ENCODE measurements at regions not wholly inside any gene's neighbourhood (a gene's known extent, or its start where the extent isn't known, plus 50 kb on each side); places are given as distances from the start of the nearest gene placed in this dataset.
"Not testable (repeated sequence)": the region's sequence is repeated elsewhere in the genome, so short reads cannot be mapped to it uniquely, and the experiment has no call there.

GRCh38 chr1:188930382-188930781, 1547.3 kb downstream of the BRINP3 start:
- DNase-seq: no peak

- no peak for DNase-seq
These were observed 1546.2 kb downstream of the BRINP3 start for GRCh38 chr1:188931506-188931905.

DNA sequence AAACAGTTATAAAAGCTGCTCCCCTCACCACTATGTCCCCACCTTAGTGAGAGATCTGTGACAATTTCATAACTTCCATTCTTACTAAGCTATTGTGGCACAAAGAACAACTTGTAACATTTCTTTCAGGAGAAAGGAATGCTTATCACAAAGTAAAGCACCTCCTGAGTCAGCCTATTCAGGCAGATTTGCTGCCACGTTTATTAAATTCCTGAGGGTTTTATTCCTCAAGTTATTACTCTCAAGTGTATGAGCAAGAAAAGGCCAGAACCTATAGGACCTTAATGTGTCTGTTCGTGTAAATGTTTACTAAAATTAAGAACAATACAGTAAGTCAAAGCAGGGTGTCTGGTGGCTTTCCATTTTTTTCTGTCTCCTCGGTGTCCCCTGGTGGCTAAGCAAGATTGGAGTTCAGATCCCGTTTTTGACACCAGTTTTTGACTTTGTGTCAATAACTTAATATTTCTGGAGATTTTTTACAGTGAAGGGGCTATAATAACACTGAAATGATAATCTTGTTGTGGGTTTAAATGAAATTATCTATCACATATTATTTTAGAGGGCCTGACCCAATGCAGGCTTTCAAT, 1539.6 kb downstream of the BRINP3 start:
- DNase-seq: peak; percentile 4

- no peak for DNase-seq
These were observed 1535.7 kb downstream of the BRINP3 start for GRCh38 chr1:188941986-188942385.

DNA sequence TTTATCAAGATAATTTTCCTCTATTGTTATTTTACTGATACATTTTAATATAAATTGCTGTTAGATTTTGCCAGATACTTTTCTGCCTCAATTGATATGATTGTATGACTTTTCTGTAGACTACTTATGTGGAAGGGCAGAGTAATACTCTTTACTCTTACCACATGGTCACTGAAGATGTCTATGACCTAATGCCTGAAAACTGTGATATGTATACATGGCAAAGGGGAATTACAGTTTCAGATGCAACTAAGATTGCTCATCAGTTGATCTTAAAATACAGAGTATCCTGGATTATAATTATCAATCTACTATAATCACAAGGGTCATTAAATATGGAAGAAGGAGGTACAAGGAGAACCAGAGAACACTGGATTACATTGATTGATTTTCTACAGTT, 1528.0 kb downstream of the BRINP3 start:
- peak; percentile 4 for DNase-seq

DNA sequence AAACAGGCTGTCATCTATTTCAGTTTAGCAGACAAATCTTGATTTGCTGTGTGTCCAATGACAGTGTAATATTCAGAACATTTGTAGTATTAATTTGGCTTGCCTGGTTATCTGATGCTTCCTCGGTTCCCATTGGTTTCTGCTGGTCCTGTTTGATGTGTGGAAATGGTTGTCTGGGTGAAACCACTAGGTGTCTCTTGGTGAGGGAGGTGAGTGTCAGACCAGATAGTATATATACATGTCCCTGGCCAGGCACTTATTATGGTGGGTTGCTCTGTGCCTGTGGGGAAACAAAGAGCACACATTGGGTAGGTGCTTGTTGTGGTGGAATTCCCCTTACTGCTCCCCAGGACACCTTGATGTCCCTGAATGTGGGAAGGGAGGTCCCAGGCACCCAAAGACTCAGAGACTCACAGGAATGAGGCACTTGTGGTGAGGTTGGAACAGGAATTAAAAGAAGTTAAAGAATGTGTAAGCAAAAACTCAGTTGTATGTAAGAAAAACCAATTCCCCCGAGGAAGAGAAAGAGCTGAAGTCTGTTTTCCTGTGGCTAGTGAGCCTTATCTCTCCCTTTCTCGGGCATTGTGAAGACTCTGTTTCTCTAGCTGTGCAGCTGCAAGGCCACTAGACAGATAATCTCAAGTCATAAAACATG, 1519.1 kb downstream of the BRINP3 start:
- DNase-seq: peak; percentile 3

- DNase-seq: no peak
These were observed 1490.8 kb downstream of the BRINP3 start for GRCh38 chr1:188986745-188987417.

- peak; percentile 4 for DNase-seq
These were observed 1489.1 kb downstream of the BRINP3 start for GRCh38 chr1:188988589-188988988.

- no peak for DNase-seq
These were observed 1486.3 kb downstream of the BRINP3 start for GRCh38 chr1:188991221-188991930.

DNA sequence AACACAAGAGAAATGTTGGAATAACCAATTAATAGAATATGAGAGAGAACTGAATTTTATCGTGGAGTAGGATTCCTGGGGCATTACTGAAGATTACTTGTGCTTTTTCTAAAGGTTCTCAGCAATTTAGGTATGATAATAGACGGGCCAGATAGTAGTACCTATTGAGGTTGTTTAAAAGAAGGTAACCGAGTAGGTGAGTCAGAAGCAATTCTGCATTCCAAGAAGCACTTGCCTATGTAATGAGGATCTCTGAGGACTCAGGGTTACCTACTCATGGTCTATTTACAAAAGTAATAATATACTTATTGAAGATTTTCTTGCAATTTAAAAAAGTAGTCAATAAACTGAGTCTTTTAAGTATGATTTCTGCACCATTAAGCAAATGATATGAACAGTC, 1469.8 kb downstream of the BRINP3 start:
- DNase-seq: no peak

GRCh38 chr1:189021577-189021976, 1456.1 kb downstream of the BRINP3 start:
- no peak for DNase-seq

- no peak for DNase-seq
These were observed 1455.6 kb downstream of the BRINP3 start for GRCh38 chr1:189022015-189022414.

DNA sequence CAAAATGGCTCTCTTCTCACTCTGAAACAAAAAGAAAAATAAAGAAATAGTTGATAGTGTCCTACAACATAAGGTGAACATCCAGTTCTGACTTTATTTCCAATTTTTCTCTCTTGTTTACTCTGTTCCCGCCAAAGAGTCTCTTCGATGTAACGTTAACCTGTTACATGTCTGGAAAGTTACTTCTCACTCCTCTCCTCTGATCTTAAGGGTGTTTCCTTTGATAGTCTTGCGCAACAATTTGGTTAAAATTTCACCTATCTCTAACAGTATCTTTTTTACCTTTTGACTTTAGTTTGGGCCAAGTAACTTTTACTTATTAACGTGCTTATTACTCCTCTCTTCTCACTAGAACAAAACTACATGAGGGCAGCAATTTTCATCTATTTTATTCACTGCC, 1450.2 kb downstream of the BRINP3 start:
- DNase-seq: no peak

DNA sequence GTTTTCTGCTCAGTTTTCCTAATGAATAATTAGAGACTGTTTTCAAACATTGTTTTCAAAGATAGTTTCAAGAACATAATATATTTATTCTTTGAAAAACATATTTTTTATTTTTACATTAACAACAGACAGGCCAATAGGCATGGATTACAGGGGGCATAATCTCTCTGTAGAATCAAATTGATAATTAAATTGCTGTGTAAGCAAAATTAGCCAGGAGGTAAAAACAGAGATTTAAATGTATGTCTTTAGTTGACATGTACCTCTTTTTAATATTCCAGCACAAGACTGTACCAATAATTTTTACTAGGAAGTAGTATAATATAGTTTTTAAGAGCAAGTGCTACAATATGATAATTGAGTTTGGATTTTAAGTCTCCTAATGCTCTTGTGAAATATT, 1444.5 kb downstream of the BRINP3 start:
- DNase-seq: no peak

DNA sequence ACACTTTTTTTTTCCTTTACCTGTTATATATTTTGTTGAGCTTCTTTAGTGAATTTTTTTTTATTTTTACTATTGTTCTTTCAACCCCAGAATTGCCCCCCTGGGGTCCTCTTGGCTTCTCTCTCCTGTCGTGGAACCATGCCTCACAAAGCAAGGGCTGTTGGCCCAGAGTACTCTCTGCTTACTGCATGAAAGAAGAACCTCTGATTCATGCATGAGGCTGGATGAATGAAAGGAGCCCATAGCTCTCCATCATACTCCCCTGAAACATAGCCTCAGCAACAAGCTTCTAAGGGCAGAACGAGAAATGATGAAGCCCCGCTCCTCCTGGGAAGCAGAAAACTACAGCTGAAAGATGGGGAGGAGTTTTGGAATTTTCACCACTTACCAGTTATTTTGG, 1441.0 kb downstream of the BRINP3 start:
- DNase-seq: no peak

- DNase-seq: no peak
These were observed 1431.5 kb downstream of the BRINP3 start for GRCh38 chr1:189046127-189046526.

DNA sequence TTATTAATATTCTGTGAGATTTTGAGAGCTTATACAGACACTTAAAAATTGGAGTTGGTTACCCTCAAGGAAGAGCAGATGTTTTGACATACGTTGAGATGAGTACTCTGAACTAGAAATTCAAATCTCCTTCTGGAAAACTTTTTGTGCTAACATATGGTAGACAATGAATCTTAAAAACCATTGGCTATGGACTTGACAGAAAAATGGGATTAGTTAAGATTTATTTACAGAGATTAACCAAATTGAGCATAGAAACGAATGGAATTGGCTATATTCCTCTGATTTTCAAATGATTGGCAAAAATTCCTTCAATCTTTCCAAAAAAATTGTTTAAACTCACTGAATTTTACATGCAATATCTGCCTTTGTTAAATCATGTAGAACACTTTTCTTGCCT, 1392.9 kb downstream of the BRINP3 start:
- no peak for DNase-seq

DNA sequence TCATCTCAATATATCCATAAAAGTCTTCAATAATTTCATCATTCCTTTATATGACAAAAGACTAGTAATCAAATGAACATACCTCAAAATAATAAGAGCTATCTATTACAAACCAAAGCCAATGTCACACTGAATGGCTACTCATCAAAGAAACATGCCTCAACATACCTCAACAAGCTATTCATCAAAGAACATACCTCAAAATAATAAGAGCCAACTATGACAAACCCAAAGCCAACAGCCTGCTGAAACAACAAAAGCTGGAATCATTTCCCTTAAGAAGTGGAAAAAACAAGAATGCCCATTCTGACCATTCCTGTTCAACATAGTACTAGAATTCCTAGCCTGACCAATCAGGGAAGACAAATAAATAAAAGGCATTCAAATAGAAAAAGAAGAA, 1373.7 kb downstream of the BRINP3 start:
- DNase-seq: peak; percentile 0

GRCh38 chr1:189117072-189117770, 1360.4 kb downstream of the BRINP3 start:
- no peak for DNase-seq

GRCh38 chr1:189121941-189122340, 1355.7 kb downstream of the BRINP3 start:
- no peak for DNase-seq

DNA sequence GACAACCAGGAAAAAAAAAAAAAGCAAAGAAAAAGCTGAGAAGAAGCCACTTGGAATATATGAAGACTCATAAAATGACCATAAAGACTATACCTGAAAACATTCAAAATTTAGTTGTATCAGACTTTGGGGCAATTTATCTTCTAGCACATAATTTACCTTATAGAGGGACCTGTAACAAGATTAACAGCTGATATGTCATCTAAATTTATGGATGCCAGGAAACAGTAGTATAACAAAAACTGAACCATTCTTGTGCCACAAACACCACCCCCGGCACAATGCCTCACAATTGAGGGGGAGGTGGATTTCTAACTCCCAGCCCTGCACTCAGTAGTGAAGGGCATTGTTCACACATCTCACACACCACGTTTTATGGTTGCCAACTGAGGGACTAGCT, 1352.0 kb downstream of the BRINP3 start:
- DNase-seq: no peak

GRCh38 chr1:189131576-189131975, 1346.1 kb downstream of the BRINP3 start:
- no peak for DNase-seq

- not testable (repeated sequence) for DNase-seq
These were observed 1337.9 kb downstream of the BRINP3 start for GRCh38 chr1:189139748-189140147.
